ENCODE measurements at regions not wholly inside any gene's neighbourhood (a gene's known extent, or its start where the extent isn't known, plus 50 kb on each side); places are given as distances from the start of the nearest gene placed in this dataset.
A peak's percentile ranks its signal among the peaks of the same experiment; 100 is the strongest.

GRCh38 chrX:69268611-69269010 lies 103.4 kb upstream of the PJA1 start:
- Histone ChIP-seq H3K4me3 (no peak overlapping the region), H3K4me1 (no peaks in the 10 kb centered on the region), H3K27me3 (no peaks in the 10 kb centered on the region), H3K36me3 (no peaks in the 10 kb centered on the region), H3K27ac (no peak overlapping the region), H3K9me3 (no peaks in the 10 kb centered on the region)
- no peak for DNase-seq
- ATAC-seq: no peak
- no peak for TF ChIP-seq CTCF (IDR thresholded peaks at IDR 0.05)
- intact Hi-C loops (cut with DNase I): no loop called here

- no peak for ATAC-seq
- Histone ChIP-seq H3K27ac (no peak overlapping the region), H3K4me3 (no peak overlapping the region), H3K36me3 (no peaks in the 10 kb centered on the region), H3K27me3 (no peaks in the 10 kb centered on the region), H3K4me1 (no peaks in the 10 kb centered on the region), H3K9me3 (no peaks in the 10 kb centered on the region)
- intact Hi-C loops (cut with DNase I): no loop called here
- no peak for DNase-seq
- no peak for TF ChIP-seq CTCF (IDR thresholded peaks at IDR 0.05)
Observed at GRCh38 chrX:69264158-69264581, 98.9 kb upstream of the PJA1 start.

- no peak for DNase-seq
- no peak for TF ChIP-seq CTCF (IDR thresholded peaks at IDR 0.05)
- H3K4me3 ChIP-seq: no peak overlapping the region
- H3K4me1 ChIP-seq: no peaks in the 10 kb centered on the region
- H3K36me3 ChIP-seq: no peaks in the 10 kb centered on the region
- no peaks in the 10 kb centered on the region for H3K27me3 ChIP-seq
- ATAC-seq: no peak
- intact Hi-C loops (cut with DNase I): no loop called here
- H3K9me3 ChIP-seq: no peaks in the 10 kb centered on the region
- no peak overlapping the region for H3K27ac ChIP-seq
Observed at GRCh38 chrX:69263251-69263820, 98.1 kb upstream of the PJA1 start.

GRCh38 chrX:69262036-69262936 lies 97.0 kb upstream of the PJA1 start:
- H3K4me1 ChIP-seq: no peaks in the 10 kb centered on the region
- no peak overlapping the region for H3K4me3 ChIP-seq
- TF ChIP-seq CTCF (IDR thresholded peaks at IDR 0.05): no peak
- H3K27ac ChIP-seq: no peak overlapping the region
- peak; percentile 67 for DNase-seq
- intact Hi-C loops (cut with DNase I): no loop called here
- peak; percentile 75 for ATAC-seq
- no peaks in the 10 kb centered on the region for H3K36me3 ChIP-seq
- no peaks in the 10 kb centered on the region for H3K27me3 ChIP-seq
- no peaks in the 10 kb centered on the region for H3K9me3 ChIP-seq

GRCh38 chrX:69260169-69260568 lies 94.9 kb upstream of the PJA1 start:
- Histone ChIP-seq H3K27me3 (no peaks in the 10 kb centered on the region), H3K4me3 (no peak overlapping the region), H3K4me1 (no peaks in the 10 kb centered on the region), H3K9me3 (no peaks in the 10 kb centered on the region), H3K27ac (no peak overlapping the region), H3K36me3 (no peaks in the 10 kb centered on the region)
- intact Hi-C loops (cut with DNase I): no loop called here
- DNase-seq: no peak
- no peak for ATAC-seq
- no peak for TF ChIP-seq CTCF (IDR thresholded peaks at IDR 0.05)

All from upper lobe of right lung (tissue), 1 donor.